Suprapubic skin (tissue), 3 donors: ENCODE measurements at regions not wholly inside any gene's neighbourhood (a gene's known extent, or its start where the extent isn't known, plus 50 kb on each side); places are given as distances from the start of the nearest gene placed in this dataset.

Source experiments
- EP300 ChIP-seq: sonication (generic); formaldehyde crosslinking; IDR thresholded peaks from one replicate; pipeline ENCODE4 v1.6.1; 2017; ENCODE audit warnings: antibody characterized with exemption
- POLR2A ChIP-seq, 2 donors: fragments of 450-650 bp; IDR thresholded peaks; one replicate each; pipeline ENCODE4 v1.6.1; 2017; ENCODE audit warnings: antibody characterized with exemption in 2 of 2, mild to moderate bottlenecking in 2 of 2, moderate library complexity in 2 of 2
- TF ChIP-seq, protein P1 (sequence below), 2 donors: fragments of 200-600 bp in 1 of 2; fragments of 450-650 bp in 1 of 2; sonication (generic) in 1 of 2; IDR thresholded peaks; one replicate each; pipeline ENCODE4 v1.5.1; 2016 to 2019; ENCODE audit warnings: antibody characterized with exemption in 2 of 2, mild to moderate bottlenecking in 1 of 2, moderate library complexity in 1 of 2

DNA sequence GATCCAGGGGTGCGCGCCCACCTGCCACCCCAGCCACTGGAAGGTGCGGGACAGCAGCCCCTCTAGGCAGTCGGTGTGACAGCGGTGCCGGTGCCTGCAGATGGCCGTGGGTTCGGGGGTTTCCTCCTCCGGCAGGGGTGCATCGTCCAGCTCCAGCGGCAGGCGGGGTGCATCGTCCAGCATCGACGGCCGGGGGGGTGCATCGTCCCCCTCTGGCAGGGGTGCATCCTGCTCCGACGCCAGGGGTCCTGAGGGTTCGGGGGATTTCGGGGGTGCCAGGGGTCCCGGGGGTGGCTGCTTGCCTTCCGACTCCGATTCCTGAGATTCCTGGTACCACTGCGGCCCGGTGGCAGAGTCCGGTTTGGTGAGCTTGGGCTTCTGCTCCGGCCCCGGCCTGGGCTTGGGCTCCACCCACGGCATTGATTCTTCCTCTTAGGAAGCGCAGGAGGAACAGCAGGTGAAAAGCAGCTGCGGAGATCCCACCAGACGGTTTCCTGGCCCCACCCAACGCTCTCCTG is 90.2 kb upstream of the RAB18 start:
- TF ChIP-seq, protein P1, sequence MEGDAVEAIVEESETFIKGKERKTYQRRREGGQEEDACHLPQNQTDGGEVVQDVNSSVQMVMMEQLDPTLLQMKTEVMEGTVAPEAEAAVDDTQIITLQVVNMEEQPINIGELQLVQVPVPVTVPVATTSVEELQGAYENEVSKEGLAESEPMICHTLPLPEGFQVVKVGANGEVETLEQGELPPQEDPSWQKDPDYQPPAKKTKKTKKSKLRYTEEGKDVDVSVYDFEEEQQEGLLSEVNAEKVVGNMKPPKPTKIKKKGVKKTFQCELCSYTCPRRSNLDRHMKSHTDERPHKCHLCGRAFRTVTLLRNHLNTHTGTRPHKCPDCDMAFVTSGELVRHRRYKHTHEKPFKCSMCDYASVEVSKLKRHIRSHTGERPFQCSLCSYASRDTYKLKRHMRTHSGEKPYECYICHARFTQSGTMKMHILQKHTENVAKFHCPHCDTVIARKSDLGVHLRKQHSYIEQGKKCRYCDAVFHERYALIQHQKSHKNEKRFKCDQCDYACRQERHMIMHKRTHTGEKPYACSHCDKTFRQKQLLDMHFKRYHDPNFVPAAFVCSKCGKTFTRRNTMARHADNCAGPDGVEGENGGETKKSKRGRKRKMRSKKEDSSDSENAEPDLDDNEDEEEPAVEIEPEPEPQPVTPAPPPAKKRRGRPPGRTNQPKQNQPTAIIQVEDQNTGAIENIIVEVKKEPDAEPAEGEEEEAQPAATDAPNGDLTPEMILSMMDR (IDR thresholded peaks at IDR 0.05), result no peak
- TF ChIP-seq POLR2A (IDR thresholded peaks at IDR 0.05), result no peak
- TF ChIP-seq EP300, result no peak
